ENCODE measurements at regions not wholly inside any gene's neighbourhood (a gene's known extent, or its start where the extent isn't known, plus 50 kb on each side); places are given as distances from the start of the nearest gene placed in this dataset.

GRCh38 chr2:64312622-64313397 lies 141.2 kb upstream of the LGALSL start:
- TF ChIP-seq CTCF (IDR thresholded peaks at IDR 0.05) (no peak), POLR2AphosphoS5 (IDR thresholded peaks at IDR 0.05) (no peak)
